ENCODE measurements at regions not wholly inside any gene's neighbourhood (a gene's known extent, or its start where the extent isn't known, plus 50 kb on each side); places are given as distances from the start of the nearest gene placed in this dataset.

DNA sequence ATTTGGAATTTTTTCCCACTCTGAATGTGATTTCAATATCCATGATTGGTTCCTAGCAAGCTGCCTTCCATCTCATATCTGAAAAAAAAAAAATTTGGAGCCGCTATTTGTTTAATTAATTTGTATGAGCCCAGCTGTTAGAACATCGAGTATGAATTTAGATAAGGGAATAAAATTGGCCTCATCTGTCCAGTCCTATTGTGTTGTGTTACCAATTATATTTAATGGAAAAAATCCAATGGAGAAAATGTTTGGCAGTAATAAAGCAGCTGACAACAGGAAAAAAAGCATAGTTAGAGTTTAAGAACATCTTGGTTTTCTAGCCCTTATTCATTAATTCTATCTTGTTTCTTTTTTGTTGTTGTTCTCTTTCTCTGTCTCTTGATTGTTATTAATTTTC lies 735.6 kb upstream of the RIOK2 start:
- TF ChIP-seq, protein P1, sequence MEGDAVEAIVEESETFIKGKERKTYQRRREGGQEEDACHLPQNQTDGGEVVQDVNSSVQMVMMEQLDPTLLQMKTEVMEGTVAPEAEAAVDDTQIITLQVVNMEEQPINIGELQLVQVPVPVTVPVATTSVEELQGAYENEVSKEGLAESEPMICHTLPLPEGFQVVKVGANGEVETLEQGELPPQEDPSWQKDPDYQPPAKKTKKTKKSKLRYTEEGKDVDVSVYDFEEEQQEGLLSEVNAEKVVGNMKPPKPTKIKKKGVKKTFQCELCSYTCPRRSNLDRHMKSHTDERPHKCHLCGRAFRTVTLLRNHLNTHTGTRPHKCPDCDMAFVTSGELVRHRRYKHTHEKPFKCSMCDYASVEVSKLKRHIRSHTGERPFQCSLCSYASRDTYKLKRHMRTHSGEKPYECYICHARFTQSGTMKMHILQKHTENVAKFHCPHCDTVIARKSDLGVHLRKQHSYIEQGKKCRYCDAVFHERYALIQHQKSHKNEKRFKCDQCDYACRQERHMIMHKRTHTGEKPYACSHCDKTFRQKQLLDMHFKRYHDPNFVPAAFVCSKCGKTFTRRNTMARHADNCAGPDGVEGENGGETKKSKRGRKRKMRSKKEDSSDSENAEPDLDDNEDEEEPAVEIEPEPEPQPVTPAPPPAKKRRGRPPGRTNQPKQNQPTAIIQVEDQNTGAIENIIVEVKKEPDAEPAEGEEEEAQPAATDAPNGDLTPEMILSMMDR (conservative IDR thresholded peaks at IDR 0.05), result no peak
- Mint-ChIP-seq H3K4me3 (no peak overlapping the region), H3K27me3 (no peaks in the 10 kb centered on the region), H3K27ac (no peak overlapping the region), H3K9me3 (no peaks in the 10 kb centered on the region), H3K4me1 (ENCODE audit: unreplicated experiment) (peaks cover 8% of the 10 kb centered on the region), H3K36me3 (no peaks in the 10 kb centered on the region)
- no peak for DNase-seq (ENCODE audit: extremely low spot score, unreplicated experiment)

DNA sequence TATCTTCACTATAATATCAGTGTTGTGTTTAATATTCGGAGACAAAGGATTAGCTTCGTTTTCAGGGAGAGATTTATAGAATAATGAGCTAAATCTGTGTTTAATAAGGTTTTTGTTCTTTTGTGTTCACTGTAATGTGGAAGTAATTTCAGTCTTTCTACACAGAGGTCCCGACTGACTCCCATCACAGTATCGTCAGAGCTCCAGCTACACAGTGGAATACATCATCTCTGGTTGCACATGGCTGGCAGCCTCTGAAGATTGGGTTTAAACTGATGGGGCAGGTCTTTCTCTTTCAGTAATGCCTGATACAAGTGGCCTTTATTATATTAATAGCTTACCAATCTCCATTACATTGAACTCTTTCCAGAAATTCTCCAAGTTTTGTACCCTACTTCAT lies 736.7 kb upstream of the RIOK2 start:
- Mint-ChIP-seq H3K4me3 (no peak overlapping the region), H3K4me1 (ENCODE audit: unreplicated experiment) (peaks cover 8% of the 10 kb centered on the region), H3K27me3 (no peaks in the 10 kb centered on the region), H3K27ac (no peak overlapping the region), H3K36me3 (no peaks in the 10 kb centered on the region), H3K9me3 (no peaks in the 10 kb centered on the region)
- TF ChIP-seq, protein P1 (conservative IDR thresholded peaks at IDR 0.05), result no peak
- no peak for DNase-seq (ENCODE audit: extremely low spot score, unreplicated experiment)

DNA sequence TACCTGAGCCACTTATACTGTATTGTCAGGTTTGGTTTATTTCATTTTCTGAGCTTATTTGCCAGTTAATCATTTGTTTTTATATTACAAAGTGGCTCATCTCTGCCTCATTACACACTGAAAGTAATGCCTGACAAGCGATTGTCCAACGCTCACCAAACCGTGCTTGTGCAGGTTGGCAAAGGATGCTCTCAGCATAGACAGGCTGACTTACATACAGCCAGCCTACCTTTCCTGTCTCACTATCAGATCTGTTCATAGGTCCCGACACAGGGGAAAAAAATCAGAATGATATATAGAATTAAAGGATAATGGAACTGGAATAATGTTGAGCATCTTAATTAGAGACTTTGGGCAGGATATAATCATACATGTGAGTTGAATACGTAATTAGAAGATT lies 739.7 kb upstream of the RIOK2 start:
- Mint-ChIP-seq H3K36me3 (no peaks in the 10 kb centered on the region), H3K27me3 (no peaks in the 10 kb centered on the region), H3K9me3 (no peaks in the 10 kb centered on the region), H3K27ac (no peak overlapping the region), H3K4me3 (no peak overlapping the region), H3K4me1 (ENCODE audit: unreplicated experiment) (peaks cover 8% of the 10 kb centered on the region)
- TF ChIP-seq, protein P1 (conservative IDR thresholded peaks at IDR 0.05), result no peak
- no peak for DNase-seq (ENCODE audit: extremely low spot score, unreplicated experiment)

DNA sequence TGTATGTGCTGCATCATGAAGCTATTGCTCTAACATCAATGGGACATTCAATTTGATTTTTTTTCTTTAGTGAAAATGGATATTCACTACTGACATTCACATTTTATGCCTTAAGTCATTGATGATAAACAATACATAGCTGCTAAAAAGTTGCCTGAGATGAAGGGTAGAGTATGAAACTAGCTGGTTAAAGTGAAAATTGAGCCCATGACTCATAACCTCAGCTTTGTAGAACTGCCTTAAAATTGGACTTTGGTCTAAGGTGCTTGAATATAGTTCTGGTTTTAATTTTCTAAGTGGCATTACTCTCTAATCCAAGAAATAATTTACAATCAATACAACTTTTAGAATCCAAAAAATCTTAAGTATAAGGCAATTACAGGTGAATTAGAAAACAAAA lies 740.4 kb upstream of the RIOK2 start:
- no peak overlapping the region for H3K27ac Mint-ChIP-seq
- H3K9me3 Mint-ChIP-seq, result no peaks in the 10 kb centered on the region
- no peak overlapping the region for H3K4me3 Mint-ChIP-seq
- no peaks in the 10 kb centered on the region for H3K36me3 Mint-ChIP-seq
- H3K27me3 Mint-ChIP-seq, result no peaks in the 10 kb centered on the region
- peaks cover 8% of the 10 kb centered on the region for H3K4me1 Mint-ChIP-seq (ENCODE audit: unreplicated experiment)
- DNase-seq (ENCODE audit: extremely low spot score, unreplicated experiment), result no peak
- TF ChIP-seq, protein P1 (conservative IDR thresholded peaks at IDR 0.05), result no peak

DNA sequence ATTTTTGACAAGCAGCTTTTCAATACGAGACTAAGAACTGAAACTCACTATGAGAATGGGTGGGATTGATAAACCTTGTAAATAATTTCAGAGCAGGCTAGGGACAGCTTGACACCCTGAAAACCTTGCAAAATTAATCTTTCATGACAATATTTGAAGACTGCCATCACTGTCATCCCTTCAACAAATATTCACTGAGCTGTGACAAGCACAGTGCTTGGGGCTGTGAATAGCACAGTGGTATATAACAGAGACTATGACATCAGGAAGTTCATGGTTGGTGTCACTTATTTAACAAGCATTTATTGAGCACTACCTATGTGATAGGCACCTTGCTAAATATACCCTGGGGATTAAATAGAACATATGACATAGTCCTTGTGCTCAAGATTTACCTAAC lies 741.0 kb upstream of the RIOK2 start:
- Mint-ChIP-seq H3K4me1 (ENCODE audit: unreplicated experiment) (peaks cover 6% of the 10 kb centered on the region), H3K36me3 (no peaks in the 10 kb centered on the region), H3K4me3 (no peak overlapping the region), H3K27ac (no peak overlapping the region), H3K27me3 (no peaks in the 10 kb centered on the region), H3K9me3 (no peaks in the 10 kb centered on the region)
- TF ChIP-seq, protein P1 (conservative IDR thresholded peaks at IDR 0.05), result no peak
- DNase-seq (ENCODE audit: extremely low spot score, unreplicated experiment), result no peak

DNA sequence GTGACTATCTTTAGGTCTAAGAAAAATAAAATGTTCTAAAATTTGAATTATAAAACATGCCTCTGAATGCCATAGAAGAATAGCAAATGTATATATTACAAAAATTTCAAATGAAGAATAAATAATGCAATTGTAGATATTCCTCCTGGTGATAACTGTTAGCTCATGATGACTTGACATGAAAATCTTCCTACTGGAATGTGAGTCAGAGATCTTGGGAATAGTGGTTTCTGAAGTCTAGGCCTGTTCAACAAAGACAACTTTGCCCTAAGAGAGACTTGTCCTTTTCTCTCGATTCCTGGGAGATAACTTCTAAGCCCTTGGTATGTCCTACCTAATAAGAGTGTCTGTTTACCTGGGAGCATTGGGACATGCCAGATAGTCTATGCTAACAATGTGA lies 746.3 kb upstream of the RIOK2 start:
- TF ChIP-seq, protein P1 (conservative IDR thresholded peaks at IDR 0.05), result no peak
- DNase-seq (ENCODE audit: extremely low spot score, unreplicated experiment), result no peak
- H3K36me3 Mint-ChIP-seq, result no peaks in the 10 kb centered on the region
- H3K4me1 Mint-ChIP-seq (ENCODE audit: unreplicated experiment), result no peaks in the 10 kb centered on the region
- no peak overlapping the region for H3K4me3 Mint-ChIP-seq
- no peak overlapping the region for H3K27ac Mint-ChIP-seq
- no peaks in the 10 kb centered on the region for H3K9me3 Mint-ChIP-seq
- no peaks in the 10 kb centered on the region for H3K27me3 Mint-ChIP-seq
